ENCODE measurements at regions not wholly inside any gene's neighbourhood (a gene's known extent, or its start where the extent isn't known, plus 50 kb on each side); places are given as distances from the start of the nearest gene placed in this dataset.

DNA sequence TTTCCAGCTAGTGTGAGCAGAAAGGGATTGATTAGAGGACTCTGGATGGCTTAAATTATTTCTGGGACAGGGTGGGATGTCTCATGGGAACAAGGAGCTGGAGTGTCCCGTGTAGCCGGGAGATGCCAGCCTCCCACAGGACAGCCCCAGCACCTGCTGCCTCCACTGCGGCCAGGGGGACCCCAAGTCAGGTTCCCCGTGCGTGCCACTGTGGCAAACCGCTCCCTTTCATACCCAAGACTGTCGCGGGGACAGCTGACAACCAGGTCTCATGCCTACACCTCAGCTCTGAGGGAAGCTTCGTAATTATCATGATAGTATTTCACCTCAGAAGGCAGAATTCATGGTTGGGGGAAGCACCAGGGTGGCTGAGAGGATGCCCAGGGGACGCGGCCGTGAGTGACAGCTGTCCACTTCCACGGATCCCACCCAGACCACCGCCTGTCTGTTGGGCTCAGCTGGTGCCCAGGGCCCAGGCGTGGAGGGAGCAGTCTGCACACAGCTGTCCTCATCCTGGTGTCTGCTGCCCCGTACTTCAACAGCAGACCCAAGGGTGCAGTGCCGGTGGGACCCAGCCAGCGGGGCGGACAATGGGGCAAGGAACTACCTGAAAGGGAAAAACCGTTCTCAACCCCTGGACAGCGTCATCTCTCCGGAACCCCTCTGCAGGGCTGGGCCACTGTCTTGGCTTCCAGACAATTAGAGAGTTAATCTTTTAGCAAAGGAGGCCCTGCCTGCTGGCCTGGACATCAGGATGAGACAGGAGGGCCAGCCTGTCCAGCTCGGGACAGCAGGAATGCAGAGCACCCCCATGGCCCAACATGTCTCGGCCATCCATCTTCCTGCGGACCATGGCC lies 166.9 kb downstream of the OLFM1 start:
- no peak for DNase-seq (ENCODE audit: low read depth)

DNA sequence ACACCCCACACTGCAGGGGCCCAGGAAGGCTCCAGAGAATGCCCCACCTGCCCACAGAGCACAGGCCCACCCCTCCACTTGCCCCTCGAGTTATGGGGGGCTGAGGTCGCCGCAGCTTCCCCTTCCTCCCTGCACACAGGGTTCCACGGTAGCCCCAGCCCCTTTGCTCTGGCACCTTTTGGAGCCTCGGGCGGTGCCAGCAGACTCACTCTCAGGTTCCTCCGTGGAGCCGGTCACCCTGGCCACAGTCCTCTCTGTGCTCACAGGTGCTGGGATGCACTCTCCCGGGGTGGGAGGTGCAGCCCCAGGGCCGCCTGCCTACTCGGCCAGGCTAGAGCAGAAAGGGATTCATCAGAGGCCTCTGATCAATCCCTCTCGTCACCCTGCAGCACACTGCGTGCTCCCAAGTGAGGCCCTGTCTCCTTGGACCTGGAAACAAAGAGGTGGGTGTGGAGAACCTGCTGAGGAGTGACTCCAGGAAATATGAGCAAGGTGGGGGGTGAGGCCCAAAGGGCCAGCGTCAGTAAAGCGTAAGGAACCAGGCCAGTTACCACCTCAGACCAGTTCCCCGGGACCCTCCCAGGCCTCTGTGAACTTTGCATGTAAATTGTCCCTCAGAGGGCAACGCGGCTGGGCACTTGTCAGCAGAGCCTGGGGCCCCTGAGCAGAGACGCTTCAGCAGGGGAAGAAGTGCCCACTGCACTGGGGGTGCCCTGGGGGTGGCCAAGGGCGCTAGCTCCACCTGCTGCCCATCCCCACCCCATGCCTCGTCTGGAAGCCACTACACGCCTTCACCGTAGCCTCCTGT lies 167.8 kb downstream of the OLFM1 start:
- no peak for DNase-seq (ENCODE audit: low read depth)

GRCh38 chr9:135255841-135256580 lies 168.5 kb downstream of the OLFM1 start:
- DNase-seq (ENCODE audit: low read depth) = no peak

DNA sequence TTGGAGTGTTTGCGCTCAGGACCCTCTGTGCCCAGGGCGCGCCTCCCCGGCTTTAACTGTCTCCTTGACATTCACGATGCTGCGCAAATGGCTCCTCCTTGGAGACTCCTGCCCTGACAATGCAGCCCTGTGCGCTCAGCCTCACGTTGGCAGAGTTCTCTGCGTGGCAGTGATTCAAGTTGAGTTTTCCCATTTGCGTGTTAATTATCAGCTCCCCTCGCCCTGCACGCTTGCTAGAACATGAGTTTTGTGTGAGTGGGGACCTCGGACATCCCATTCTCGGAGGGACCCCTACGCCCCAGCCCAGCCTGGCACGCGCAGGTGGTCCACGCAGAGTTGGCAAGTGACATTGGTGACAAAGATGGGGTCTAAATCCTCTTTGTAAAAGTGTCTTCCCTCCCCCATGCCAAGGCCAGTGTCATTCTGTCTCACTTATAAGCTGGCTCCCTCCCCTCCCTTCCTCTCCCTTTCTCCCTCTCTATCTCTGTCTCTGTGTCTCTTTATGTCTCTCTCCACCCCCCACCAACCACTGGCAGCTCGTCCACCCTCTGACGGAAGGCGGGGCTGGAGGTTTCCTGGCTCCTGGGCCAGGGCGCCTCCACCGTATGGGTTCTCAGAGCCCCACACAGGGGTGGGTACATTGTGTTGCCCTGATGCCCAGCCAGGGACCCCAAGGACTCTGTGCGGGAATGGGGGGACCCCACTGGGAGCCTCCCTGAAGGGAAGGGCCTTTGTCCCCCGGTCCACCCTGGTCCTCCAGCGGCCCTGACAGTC lies 169.3 kb downstream of the OLFM1 start:
- no peak for DNase-seq (ENCODE audit: low read depth)

DNA sequence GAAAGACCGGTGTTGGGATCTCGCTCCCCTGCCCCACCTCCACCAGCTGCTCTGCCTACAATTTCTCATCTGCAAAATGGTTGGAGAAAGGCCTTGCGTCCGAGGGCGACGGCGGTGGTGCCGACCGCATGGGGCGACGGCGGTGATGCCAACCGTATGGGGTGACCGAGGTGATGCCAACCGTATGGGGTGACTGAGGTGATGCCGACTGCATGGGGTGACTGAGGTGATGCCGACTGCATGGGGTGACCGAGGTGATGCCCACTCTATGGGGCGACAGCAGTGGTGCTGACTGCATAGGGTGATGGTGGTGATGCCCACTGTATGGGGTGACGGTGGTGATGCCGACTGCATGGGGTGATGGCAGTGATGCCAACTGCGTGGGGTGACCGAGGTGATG lies 171.0 kb downstream of the OLFM1 start:
- DNase-seq (ENCODE audit: low read depth) = no peak

- DNase-seq (ENCODE audit: low read depth) = no peak
Observed at GRCh38 chr9:135259273-135259672, 171.8 kb downstream of the OLFM1 start.

- DNase-seq (ENCODE audit: low read depth) = no peak
Observed at GRCh38 chr9:135260221-135261180, 173.0 kb downstream of the OLFM1 start.

GRCh38 chr9:135262248-135262647 lies 174.8 kb downstream of the OLFM1 start:
- no peak for DNase-seq (ENCODE audit: low read depth)

- DNase-seq (ENCODE audit: low read depth) = no peak
Observed at GRCh38 chr9:135263511-135263910, 176.0 kb downstream of the OLFM1 start.

DNA sequence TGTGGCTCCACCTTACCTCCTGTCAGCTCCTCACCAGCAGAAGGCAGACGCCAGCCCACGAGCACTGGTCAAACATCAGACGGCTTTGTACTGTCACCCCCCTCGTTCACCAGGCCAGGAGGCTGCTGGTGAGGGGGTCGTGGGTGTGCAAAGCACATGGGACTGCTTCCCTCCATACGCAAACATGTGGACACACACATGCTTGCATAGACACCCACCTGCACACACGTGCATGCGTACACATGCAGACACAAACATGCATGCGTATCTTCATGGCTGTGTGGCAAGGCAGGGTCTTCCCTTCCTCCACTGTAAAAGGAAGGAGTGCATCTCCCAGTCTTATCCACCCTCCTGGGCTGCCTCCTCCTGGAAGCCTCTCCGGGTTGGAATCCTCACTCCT lies 178.5 kb downstream of the OLFM1 start:
- no peak for DNase-seq (ENCODE audit: low read depth)

DNA sequence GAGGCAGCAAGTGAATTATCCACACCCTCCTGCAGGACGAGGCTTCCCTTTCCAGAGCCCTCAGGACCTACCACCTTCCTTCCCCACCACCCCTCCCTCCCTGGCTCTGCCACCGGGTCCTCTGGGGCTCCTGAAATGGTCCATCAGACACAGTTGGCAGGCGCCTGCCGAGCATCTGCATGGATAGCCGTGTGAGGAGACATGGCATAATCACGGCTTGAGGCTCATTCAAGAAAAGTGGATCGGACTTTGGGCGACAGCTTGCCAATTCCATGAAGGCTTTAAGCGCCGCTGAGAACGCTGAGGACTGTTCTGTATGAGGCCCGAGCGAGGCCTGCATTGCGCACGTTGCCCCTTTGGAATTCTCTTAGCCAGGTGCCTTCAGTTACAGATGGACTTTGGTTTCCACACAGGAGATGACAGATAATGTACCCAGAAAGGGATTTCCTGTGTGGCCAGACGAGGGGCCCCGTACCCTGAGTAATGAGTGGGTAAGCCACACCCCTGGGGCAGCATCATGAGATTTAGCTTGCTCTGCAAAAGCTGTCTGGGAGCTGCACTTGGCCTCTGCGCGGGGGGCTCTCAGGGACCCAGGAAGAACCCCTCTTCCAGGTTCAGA lies 179.8 kb downstream of the OLFM1 start:
- DNase-seq (ENCODE audit: low read depth) = no peak

DNA sequence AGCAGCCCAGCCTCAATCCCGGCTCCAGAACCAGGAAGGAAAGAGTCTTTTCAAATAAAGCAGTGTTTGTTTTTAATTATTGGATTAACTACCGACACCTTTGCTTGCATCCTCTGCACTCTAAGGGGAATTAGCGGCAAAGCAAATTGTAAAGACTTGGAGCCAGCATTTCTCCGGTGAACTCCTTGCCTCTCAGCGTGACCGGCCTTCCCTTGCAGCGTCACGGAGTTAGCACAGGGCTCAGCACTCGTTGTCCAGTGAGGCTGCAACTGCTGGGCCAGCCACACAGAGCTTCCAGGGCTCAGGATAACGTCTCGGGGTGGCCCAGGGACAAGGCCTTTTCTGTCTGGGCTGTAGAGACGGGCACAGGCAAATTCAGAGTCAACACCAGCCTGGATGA lies 180.6 kb downstream of the OLFM1 start:
- DNase-seq (ENCODE audit: low read depth) = no peak

GRCh38 chr9:135268981-135269380 lies 181.5 kb downstream of the OLFM1 start:
- no peak for DNase-seq (ENCODE audit: low read depth)

- DNase-seq (ENCODE audit: low read depth) = no peak
Observed at GRCh38 chr9:135269912-135270830, 182.7 kb downstream of the OLFM1 start.

- DNase-seq (ENCODE audit: low read depth) = no peak
Observed at GRCh38 chr9:135271425-135271824, 184.0 kb downstream of the OLFM1 start.

- DNase-seq (ENCODE audit: low read depth) = no peak
Observed at GRCh38 chr9:135272608-135273007, 185.1 kb downstream of the OLFM1 start.

DNA sequence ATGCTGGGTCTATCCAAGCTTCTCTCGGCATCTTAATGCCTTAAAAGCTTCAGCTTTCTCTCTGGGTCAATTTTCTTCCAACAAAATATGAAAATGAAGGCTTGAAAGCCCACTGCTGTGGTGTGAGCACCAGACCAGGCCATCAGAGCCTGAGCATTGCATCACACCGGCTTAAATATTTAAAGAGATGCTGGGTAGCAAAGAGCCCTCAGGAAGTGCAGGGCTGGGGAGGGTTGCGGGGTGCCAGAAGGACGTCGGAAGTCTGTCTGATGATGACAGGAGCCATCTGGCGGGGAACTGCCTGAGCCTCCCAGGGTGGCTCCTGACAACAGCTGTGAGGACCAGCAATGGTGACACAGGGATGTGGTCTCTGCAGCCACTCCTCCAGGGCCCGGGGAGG lies 185.5 kb downstream of the OLFM1 start:
- DNase-seq (ENCODE audit: low read depth) = no peak

DNA sequence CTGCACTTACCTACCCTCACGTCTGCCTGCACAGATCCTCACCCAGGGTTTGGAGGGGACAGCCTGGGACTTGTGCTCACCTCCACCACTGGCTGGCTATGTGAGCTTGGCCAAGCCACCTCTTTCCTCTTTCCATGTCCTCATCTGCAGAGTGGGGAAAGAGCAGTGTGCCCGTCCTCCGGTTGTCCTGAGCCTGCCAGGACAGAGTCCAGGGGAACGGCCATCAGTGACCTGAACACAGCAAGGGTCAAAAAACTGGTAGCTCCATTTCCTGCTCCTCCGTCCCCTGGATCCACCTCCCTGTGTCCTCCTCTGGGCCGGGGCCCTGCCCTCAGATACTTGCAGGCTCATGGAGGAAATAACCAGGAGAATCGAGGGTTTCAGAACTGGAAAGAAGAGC lies 187.7 kb downstream of the OLFM1 start:
- no peak for DNase-seq (ENCODE audit: low read depth)
